ENCODE measurements at regions not wholly inside any gene's neighbourhood (a gene's known extent, or its start where the extent isn't known, plus 50 kb on each side); places are given as distances from the start of the nearest gene placed in this dataset.
"Not testable (repeated sequence)": the region's sequence is repeated elsewhere in the genome, so short reads cannot be mapped to it uniquely, and the experiment has no call there.

DNA sequence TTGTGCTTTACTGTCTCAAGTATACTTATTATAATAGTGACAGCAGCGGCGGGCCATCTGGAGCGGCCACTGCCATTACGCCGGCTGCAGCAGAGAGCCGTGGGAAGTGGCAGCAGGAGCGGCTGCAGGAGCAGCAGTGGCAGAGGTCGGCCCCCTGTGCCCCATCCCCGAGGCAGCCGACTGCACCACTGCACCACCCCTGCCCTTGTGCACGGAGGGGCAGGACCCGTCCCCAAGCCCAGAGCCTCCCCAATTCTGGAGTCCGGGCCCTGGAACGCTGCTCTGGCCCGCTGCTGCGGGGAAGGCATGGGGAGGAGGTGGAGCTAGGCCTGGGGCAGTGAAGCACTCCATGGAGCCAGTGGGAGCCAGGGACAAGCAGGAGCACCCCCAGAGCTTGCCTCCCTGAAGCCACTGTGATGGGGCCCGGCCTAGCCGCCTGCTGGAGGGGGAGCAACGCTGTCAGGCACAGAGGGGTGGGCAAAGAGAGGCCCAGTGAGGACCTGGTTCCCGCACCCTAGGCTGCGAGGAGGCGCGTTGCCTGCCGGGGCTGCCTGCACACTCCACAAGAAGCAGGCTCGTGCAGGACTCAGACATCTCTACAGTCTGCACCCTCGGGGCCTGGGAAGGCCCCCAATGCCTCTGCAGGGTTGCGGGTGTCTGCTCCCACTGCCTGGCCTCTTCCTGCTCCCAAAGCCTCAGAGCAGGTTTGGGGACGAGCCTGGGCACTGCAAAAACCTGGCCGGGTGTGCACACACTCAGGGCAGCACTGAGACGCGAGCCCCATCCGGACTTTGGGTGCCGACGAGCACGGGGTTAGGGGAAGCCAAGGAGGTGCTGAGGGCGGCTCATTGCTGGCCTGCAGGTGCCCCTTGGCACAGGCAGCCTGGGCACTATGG is 74.2 kb upstream of the RASSF8 start:
- DNase-seq, result no peak

DNA sequence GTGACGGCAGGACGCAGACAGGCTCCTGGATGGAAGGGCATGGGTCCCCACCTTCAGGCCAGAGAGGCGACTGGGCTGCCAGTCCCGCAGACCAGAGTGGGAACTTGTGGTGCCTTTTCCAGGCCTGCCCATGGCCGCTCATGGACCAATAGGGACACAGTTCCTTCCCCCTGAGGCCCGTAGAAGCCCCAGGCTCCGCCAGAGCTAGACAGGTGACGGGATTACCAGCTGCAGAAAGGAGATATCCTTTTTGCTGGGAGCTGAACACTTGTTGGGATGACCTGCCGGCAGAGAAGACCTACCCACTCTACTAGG is 73.6 kb upstream of the RASSF8 start:
- DNase-seq, result no peak

- DNase-seq, result no peak
These were observed 72.1 kb upstream of the RASSF8 start for GRCh38 chr12:25886396-25886795.

DNA sequence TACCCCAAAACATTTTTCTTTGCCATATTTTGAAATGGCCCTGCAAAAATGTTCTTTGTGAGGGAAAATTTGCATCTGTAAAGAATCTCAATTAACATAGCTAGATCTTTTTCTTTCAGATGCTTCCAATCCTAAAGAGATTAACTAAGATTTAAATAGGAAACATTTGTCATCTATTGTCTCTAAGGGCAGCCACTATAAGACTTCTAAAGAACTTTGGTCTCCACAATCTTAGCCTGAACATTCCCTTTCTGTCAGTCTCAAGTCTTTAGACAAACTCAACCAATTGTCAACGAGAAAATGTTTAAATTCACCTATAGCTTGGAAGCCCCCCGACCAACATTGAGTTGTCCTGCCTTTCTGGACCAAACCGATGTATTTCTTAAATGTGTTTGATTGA is 71.1 kb upstream of the RASSF8 start:
- DNase-seq, result no peak

- DNase-seq, result no peak
These were observed 69.3 kb upstream of the RASSF8 start for GRCh38 chr12:25889185-25889584.

- not testable (repeated sequence) for DNase-seq
These were observed 67.4 kb upstream of the RASSF8 start for GRCh38 chr12:25891095-25891494.

DNA sequence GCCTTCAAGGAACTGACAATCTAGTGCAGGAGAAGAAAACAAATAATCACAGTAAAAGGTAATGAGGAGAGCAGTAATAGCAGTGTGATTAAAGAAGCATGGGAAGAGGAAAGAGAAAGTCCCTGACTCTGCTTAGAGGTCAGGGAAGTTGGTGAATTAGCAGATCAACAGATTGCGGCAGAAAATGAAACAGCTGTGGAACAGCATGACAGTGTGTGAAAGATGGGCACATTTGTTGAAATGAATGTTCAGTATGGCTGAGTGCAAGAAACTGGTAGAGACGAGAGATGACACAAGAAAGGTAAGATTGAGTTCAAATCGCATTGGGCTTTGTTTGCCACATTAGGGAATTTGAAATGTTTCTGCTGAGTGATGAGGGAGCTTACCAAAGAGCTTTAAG is 63.7 kb upstream of the RASSF8 start:
- DNase-seq, result no peak

GRCh38 chr12:25896981-25897380 is 61.5 kb upstream of the RASSF8 start:
- DNase-seq, result no peak

DNA sequence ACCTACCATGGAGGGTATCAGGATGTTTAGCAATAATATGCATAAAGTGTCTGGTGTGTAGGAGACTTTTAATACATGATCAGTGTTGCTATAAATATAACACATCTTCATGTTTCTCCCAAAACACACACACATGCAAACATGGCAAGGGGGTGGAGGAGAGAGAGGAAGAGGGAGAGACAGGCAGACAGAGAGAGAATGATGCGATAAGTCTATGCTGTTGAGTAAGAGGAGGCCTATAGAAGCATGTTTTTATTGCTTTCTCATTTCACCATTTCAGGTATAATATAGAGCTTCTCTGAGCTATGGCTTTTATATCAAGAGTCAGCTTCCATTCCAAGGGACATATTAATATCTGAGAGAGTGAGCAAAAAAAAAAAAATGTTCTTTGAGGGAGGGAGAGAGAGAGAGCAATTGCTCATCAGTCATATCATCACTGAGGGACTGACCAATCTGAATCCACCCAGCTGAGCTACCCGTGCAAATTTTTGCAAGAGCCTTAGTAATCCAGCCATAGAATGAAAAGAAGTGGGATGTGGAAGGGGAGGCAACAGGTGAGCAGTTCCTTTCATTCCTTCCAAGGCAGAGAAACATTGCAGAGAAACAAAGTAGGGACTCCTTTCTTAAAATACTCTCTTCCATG is 54.8 kb upstream of the RASSF8 start:
- DNase-seq, result no peak

DNA sequence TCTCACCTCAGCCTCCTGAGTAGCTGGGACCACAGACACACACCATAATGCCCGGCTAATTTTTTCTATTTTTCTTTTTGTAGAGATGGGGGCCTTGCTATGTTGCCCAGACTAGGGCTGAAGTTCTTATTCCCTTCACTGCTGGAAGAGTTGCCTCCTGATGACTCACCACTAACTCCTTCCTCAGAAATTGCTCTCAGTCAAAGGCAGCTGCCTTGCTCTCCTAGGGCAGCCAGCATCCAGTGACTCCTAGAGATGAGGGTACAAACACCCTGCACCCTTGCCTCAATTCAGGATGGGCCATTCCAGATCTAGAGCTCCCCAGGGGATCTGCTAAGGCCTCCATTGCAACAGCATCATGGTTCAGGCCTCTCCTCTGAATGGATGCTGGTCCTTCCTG is 54.0 kb upstream of the RASSF8 start:
- DNase-seq, result no peak

DNA sequence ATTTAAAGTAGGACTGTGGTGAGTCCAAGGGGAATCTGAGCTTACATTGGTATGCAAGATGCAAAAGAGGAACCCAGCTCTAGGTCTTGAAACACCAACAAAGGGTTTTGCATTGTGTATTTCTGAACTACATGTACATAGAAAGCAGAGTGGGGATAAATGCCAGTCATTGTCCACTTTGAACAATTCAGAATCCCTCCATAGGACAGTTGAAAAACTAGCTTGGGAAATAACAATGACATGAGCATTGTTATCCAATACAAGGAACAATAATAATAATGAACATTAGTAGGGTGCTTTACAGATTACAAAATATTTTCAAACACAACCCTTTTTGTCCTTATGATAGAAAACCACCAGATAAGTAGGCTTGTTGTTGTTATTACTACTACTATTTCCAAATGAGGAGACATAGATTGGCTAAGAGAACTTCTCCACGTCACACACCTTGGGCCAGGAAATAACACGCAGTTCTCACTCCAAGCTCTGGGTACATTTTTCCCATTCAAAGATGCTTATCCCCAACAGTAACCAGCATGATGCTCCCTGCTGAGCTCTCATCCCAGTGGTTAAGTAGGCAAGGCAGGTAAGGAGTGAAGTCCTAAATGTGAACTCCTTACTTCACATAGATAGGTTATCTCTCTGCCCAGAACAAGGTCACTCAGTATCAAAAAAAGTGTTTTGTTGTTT is 51.7 kb upstream of the RASSF8 start:
- DNase-seq, result no peak
